ENCODE measurements at regions not wholly inside any gene's neighbourhood (a gene's known extent, or its start where the extent isn't known, plus 50 kb on each side); places are given as distances from the start of the nearest gene placed in this dataset.
A peak's percentile ranks its signal among the peaks of the same experiment; 100 is the strongest.

DNA sequence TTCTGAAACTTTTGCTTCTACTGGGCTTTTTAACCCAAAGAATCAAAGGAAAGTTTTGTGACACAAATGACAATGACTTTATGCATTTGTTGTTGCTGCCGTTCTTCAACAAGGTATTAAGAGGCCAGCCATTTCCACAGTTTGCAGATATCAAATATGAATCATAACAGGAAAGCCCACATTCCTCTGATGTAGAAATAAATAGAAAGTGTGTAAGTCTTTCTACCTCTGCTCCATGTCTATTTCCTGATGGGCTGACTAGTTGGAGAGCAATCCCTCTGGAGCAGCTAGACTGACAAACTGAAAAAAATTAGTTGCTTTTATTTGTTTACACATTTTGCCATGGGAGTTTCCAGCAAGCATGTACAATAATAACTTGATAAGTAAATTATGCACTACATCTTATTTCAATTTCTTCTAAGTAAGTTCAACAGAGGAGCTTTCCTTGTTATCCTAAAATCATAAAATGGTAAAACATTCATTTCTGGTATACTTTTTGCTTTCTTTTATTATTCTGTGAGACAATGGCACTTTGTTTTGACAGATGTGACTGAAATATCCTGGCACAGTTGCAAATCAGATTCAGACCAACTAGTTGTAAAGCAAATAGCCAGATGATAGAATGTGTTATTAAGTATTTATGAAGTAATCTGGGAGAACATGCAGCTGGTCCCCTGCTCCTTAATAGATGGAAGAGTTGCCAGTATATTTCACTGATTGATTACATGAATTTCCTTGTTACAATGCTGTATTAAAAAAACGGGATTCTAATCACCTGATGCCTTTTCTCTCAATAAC lies 266.7 kb downstream of the METTL4 start:
- no peak for DNase-seq (ENCODE audit: low read depth in 2 of 2)

DNA sequence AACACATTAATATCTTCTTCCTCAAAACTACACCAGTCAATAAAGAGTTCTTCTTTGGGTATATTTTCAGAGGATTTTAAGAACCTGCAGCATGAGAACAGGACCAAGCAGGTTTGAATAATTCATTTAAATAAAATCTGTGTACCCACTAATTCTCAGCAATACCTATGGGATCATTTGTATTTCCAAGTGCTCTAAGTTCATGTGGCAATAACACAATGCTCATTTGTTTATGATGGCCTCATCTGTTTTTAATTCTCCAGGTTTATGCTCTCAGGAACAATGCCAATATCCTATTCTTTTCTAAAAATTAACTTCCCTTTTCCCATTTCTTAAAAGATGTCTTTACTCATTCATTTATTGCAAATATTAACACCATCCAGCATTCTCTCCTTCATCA lies 264.7 kb downstream of the METTL4 start:
- no peak for DNase-seq (ENCODE audit: low read depth in 2 of 2)

DNA sequence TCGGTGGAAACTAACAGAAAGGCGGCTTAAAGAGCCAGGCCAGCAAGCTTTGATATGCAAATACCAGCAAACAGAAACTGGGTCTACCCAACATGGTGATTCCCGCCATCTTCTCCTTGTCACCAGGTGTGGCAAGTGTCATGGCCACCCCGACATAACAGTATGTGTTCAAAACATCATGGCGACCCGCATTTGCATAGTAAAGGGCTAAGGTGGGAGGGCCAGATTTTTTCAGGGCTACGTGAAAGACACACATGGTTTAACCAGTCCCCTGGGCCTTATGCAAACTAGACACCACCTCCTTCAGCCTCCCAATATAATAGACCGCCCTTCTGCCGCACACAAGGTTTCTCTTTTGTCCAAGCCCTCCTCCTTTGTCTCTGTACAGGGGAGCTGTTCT lies 260.4 kb downstream of the METTL4 start:
- no peak for DNase-seq (ENCODE audit: low read depth in 2 of 2)

DNA sequence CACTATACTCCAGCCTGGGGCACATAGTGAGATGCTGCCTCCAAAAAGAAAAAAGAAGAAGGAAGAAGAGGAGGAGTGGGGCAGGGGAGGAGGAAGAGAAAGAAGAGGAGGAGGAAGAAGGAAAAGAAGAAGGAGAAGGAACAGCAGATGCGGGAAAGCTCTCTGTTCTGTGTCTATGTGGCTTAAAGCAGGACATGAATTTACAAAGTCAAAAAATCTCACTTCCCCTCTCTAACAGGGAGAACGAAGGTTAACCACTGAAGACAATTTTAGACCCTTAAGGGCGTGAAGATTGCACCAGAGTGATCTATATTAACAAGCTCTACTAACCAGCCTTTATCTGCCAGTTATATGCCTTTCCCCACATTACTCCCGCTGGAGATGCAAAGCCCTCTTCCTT lies 258.9 kb downstream of the METTL4 start:
- DNase-seq (ENCODE audit: low read depth in 2 of 2): no peak

DNA sequence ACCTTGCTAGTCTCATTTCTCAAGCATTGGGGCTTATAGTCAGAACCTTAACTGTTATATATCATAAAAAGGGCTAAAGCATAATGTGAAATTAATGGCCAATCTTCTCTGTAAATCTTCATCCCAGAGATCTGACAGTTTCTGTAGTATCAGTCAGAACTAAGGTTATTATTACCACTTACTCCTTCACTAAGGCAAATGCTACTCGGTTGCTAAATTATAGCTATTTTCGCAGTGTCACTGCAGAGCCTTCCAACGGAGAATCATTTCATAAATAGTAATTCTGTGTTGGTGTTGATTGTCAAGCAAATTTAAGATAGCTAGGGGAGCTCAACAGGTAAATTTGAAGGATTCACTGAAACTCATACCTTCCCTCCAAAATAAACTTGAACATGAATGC lies 258.0 kb downstream of the METTL4 start:
- no peak for DNase-seq (ENCODE audit: low read depth in 2 of 2)

DNA sequence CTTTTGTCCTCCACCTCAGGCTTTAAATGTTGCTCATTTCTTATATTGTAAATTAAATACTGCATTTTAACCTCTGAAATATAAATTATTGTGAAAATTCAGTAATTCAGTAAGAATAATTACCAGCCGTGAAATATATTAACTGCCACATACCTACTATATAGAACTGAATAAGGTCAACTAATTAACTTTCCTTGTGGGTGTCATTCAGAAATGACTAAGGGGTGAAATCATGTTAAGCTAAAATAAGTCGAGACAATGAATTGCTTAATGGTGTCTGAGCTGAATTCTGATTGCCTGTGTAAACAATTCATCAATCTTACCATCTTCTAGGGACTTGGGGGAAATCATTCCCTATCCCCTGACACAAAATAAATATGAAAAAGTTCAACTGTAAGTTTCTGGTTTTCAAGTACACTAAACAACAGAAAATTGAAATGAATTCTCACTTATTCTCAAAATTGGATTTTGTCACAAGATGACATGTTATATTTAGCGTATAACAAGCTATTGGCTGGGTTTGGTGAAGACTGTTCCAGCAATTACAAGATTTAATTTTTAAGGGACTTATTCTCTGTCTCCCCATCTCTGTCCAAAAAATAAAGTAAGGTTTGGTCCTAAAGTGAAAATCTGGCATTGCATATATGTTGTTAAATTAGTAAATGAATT lies 255.1 kb downstream of the METTL4 start:
- no peak for DNase-seq (ENCODE audit: low read depth in 2 of 2)

DNA sequence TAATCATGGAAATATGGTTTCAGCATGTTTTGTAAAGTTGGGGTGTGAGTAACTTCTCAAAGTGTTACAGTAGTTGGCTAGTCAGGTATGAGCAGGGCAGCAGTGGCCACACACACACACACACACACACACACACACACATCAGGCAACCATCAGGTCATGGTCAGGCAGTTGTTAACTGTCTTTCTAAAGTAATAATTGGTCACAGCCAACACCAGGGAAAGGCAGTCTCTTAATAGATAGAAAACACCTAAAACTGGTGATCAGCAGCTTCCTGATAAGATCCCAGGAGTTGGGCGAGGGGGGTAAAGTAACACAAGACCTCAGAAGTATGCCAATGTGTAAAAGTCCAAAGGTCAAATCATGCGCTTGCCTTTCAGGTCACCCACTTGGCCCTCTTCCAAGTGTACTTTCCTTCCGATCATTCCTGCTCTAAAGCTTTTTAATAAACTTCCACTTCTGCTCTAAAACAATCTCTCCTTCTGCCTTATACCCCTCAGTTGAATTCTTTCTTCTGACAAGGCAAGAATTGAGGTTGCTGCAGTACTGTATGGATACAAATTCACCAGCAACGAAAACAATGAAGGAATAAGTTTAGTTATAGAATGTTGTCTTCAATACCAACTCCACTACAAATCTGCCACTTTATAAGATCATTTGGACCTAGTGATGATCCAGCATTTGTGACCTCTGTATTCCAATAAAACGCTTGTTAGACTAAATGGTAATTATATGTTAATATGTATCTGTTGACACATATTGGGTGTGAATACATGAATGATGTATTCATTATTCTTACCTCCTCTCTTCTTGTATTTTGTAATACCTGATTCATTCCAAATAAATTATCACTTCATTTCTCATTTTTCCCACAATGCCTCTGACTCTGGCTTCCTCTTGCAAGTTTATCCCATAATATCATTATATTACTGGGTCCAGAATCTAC lies 254.3 kb downstream of the METTL4 start:
- no peak for DNase-seq (ENCODE audit: low read depth in 2 of 2)

DNA sequence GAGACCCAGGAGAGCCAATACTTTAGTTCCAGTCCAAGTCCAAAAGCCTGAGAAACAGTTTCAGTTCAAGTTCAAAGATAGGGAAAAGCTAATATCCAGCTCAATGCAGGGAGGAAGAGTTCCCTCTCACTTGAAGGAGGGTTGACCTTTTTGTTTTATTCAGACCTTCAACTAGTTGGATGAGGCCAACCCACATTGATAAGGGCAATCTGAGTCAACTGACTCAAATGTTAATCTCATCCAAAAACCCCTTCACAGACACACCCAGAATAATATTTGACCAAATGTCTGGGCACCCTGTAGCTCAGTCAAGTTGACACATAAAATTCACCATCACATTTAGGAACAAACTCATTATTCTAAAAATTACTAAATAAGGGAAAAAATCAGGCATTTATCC lies 246.8 kb downstream of the METTL4 start:
- DNase-seq (ENCODE audit: low read depth in 2 of 2): no peak

DNA sequence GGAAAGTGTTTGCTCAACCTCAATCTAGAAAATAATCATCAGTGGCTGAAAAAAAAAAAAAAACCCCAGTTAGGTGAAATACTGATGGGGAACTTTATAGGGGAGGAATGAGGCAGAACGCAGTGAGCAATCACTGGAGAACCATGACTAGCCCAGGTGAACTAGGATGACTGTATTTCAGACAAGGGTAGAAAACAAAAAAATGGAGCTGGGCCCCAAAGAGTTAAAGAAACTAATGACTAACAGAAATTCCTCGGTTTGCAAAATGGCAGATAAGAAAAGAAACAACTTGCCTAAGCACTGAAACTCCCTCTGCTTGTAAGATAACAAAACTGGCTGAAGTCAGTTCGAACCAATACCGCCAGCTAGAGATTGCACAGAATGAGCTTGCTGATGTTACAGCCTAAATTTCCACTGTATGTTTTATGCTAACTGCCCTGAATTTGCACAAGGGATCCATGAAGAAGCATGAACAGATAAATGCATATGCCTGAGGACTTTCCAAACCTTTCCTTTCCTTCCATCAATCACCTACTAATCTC lies 245.9 kb downstream of the METTL4 start:
- no peak for DNase-seq (ENCODE audit: low read depth in 2 of 2)

DNA sequence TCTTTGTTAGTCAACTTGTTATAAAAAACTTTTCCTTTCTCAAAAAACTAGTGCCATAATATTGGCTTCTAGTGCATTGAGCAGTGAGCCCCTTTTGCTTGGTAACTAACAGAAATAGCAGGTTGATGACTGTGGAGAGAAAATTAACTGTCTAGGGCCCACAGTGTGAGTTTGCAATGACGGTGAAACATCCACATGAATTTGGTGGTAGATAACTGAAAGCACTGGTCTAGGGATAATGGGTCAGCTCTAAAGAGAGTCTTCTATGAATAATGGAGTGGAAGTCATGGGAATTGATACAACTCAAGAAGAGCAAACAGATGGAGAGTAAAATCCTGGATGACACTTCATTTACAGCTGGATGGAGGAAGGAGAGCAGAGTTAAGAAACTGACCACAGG lies 245.4 kb downstream of the METTL4 start:
- no peak for DNase-seq (ENCODE audit: low read depth in 2 of 2)

DNA sequence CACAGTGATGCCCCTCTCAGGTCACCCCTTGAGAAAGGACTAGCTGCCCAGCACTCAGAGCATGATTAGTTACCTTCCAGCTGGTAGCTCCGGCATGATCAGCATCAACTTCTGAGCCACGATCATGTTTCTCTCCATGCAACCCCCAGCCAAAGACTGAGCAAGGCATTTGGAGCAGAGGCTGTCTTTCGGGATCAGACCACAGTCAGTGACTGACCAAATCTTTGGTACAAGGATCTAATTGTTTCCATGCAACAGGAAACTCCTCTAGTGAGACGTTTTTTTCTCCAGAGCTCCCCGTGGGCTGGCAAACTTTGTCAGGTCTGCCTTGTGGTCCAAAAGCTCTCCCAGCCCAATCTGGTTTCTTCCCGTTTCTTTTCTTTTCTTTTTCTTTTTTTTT lies 244.3 kb downstream of the METTL4 start:
- no peak for DNase-seq (ENCODE audit: low read depth in 2 of 2)

DNA sequence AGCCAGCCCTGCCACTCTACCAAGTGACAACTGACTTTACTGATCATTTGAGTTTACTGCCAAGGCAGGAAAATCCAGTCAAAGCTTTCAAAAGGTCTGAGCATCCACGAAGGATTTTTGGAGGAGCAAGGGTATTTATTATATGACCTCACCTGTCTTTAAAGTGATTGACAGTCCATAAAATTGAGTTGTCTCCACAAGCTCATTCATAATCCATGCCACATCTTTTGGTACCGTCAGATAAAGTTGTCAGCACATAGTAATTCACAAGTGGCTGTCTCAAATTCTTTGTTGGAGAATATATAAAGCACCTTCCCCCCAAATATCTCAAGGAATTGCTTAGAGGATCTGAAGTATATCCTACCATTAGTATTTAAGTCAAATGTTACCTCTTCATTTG lies 240.5 kb downstream of the METTL4 start:
- DNase-seq (ENCODE audit: low read depth in 2 of 2): no peak

DNA sequence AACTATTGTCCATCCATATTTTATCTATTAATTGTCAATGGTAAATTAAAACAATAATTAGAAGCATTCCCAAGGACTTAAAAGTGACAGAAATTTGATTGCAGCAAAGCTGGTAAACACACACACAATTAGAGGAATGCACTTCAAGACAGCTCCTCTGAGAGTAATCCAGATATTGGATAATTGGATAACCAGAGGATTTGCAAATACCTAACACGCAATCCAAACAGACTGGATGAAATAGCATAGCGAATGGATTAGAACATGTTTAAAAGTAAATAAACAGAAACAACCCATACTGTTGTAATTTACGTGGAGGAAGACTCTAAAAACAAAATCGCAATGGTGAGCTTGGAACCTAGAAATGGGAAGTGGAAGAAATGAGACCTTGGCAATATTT lies 239.8 kb downstream of the METTL4 start:
- no peak for DNase-seq (ENCODE audit: low read depth in 2 of 2)

DNA sequence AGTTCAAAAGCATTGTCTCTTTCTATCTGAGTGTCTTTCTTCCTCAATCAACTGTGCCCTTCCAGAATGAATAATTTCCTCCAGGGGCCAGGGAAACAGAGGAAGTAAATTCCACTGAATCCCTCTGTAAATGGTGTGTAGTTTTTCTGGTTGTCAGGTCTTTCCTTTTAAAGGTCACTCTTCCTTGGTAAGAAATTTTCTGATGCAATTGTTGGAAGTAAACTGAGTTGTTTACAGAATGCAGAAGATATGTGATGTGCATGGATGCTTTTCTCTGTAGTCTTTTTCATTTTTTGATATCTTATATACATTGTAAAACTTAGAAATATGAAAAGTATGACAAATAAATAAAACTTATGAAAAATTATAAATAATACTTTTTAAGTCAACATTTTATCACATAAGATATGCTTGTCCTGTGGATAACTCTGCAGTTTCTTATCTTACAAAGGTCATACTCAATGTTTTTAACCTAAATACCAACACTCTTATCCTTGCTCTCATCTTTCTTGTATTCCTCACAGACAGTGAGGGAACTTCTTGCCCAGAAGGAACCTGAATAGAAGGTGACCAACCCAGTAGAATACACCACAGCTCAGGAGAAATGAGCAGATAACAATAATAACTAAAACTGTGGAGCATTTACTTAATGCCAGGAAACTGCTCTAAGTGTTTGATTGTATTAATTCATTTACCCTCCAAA lies 234.5 kb downstream of the METTL4 start:
- DNase-seq (ENCODE audit: low read depth in 2 of 2): no peak

DNA sequence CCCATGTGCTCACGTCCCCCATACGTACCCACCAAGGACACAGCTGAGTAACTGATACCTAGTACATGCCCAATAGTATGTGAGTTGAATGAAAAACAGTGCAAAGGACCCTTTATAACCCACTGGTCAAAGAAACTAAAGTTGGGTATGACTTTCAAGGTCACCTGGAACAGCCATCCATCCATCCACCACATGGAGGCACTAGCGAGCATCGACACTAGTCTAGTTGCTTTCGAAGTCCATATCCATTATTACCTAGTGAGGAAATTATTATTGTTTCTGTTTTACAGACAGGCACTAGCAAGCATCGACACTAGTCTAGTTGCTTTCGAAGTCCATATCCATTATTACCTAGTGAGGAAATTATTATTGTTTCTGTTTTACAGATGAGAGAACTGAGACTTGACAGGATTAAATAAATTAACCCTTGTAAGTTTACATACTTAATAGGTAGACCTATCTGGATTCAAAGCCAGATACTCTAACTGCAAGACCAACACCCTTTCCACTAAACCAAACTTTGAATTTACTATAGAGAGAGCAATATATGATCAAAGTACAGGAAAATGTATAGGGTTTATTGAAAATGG lies 233.7 kb downstream of the METTL4 start:
- peak in 1 of 2 experiments; percentile 58 for DNase-seq (ENCODE audit: low read depth in 2 of 2)

DNA sequence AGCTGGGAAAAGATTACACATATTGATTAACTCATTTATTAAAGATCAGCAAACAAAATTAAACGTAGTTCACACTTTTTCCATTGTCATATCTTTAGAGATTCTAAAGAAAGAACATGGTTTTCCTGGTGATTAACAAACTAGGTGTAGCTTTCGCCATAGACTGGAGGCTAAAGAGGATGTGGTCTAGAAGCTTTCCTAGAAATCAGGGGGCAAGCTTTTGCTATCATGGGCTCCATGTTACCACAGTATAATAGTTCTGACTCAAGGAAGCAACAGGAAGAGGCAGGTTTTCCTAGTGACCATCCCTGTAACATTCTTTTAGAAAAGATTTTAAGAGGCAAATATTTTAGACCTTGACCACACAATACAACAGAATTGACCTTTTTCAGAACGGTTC lies 232.7 kb downstream of the METTL4 start:
- no peak for DNase-seq (ENCODE audit: low read depth in 2 of 2)

DNA sequence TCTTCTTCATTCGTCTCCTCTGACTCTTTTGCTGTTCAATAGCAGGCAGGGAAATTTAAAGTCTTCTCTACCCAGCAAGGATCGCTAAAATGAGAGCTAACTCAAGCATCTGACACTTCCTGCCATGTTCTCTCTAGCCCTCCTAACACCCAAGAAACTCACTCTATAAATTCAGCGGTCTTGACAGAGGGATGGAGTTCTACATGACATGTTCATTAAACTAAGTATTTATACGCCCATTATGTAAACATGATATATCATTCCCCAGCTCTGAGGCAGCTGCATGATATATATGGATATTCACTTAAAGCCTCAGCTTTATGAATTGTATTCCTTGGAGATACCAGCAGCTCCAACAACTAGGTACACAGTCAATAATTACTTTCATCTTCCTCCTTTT lies 231.0 kb downstream of the METTL4 start:
- no peak for DNase-seq (ENCODE audit: low read depth in 2 of 2)

DNA sequence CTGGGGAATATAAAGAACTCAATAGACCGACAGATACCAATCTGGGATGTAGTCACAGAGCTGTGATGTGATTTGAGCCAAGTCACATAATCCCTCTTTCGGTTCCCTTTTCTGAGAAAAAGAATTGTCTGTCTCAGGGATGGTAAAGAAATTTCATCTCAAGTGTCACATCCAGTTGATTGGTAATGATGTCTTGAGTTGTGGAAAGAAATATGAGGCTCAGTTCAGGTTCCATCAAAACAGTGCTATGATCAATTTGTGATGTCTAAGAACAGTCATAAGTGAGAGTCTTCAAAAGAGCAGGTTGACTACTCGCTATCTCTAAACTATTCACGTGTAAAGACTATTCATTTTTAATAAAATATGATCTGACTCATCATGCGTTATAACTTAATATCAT lies 223.3 kb downstream of the METTL4 start:
- no peak for DNase-seq (ENCODE audit: low read depth in 2 of 2)

DNA sequence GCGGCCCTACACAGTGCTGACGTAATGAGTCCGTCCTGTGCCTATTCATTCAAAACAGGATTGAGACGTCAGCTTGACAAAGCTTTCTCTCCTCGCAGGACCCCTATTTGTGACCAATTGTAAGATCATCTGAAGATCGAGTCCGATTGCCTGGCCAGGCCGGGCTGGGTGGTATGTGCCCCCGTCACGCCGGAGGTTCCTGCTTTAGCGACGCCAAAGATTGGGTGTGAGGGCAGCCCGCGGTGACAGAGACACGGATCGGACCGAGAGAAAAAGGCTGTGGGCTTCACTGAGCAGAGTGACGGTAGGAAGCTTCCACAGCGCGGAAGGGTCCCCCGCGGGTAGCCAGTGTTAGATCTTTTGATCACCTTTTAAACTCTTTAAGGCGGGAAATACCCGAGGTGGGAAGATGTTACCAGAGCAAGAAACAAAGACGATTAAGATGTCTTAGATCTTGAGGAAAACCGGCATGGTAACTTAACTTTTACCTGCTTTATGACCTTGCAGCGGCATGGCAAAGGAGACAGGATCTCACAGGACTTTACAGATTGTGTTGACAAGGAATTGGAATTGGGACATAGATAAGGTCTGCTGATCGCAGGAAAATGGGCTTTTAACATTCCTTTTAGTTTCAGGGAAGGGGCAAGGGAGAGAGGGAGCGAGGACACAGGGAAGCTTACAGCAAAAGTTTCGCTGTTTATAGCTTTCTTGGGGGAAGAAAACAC lies 220.0 kb downstream of the METTL4 start:
- no peak for DNase-seq (ENCODE audit: low read depth in 2 of 2)

DNA sequence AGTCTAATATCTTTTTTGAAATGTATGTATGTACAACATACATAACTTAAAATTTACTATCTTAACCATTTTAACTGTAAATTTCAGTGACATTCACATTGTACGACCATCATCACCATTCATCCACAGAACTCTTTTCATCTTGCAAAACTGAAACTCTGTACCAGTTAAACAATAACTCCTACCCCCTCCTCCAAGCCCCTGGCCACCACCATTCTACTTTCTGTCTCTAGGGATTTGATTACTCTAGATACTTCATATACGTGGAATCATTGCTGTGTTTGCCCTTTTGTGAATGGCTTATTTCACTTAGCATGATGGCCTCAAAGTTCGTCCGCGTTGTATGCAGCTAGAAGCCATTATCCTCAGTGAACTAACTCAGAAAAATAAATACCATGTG lies 217.0 kb downstream of the METTL4 start:
- DNase-seq (ENCODE audit: low read depth in 2 of 2): no peak

DNA sequence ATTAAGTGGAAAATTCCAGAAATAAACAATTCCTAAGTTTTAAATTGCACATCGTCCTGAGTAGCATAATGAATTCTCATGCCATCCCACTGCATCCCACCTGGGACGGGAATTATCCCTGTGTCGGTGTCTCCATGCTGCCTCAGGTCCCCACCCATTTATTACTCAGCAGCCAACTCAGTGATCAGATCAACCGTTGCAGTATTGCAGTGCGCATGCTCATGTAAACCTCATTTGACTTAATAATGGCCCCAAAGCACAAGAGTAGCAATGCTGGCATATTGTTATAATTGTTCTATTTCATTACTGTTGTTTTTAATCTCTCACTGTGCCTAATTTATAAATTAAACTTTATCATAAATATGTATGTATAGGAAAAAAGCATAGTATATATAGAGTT lies 214.4 kb downstream of the METTL4 start:
- DNase-seq (ENCODE audit: low read depth in 2 of 2): no peak

Data from stimulated activated CD4-positive, alpha-beta T cell treated with anti-CD3 and anti-CD28 coated beads, Interleukin-12 subunit alpha, Interleukin-12 subunit beta, amount 100 ng/mL, for 24 hours (primary cell).